ENCODE measurements at regions not wholly inside any gene's neighbourhood (a gene's known extent, or its start where the extent isn't known, plus 50 kb on each side); places are given as distances from the start of the nearest gene placed in this dataset.
A peak's percentile ranks its signal among the peaks of the same experiment; 100 is the strongest.

DNA sequence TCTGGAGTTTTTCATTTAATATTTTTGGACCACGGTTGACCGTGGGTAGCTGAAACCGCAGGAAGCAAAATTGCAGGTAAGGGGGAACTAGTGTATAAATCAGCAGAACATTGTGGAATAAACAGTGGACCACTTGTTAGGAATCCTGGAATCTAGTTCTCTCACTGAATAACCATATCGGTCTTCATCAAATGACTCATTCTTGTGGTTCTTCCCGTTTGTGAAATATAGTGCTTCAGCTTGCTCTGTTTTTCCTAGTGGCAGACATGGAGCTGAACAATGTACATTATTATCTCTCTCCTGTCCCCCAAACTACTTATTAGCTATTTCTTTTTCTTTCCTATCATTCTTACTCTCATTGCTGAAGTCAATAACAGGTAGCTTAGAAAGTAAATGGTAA, 61.9 kb downstream of the HSPA13 start:
- Histone ChIP-seq H3K9me3 (no peaks in the 10 kb centered on the region), H3K27me3 (ENCODE audit: low read depth) (no peaks in the 10 kb centered on the region; the same call in 1 of the 2 replicates), H3K36me3 (replicated peaks) (no peaks in the 10 kb centered on the region), H3K4me1 (no peaks in the 10 kb centered on the region), H3K4me3 (no peak overlapping the region)
- no peak for DNase-seq (ENCODE audit: low spot score in 2 of 2)
- in situ Hi-C loops (cut with MboI; ENCODE audit: low sequenced_read_pairs) = no loop called here

DNA sequence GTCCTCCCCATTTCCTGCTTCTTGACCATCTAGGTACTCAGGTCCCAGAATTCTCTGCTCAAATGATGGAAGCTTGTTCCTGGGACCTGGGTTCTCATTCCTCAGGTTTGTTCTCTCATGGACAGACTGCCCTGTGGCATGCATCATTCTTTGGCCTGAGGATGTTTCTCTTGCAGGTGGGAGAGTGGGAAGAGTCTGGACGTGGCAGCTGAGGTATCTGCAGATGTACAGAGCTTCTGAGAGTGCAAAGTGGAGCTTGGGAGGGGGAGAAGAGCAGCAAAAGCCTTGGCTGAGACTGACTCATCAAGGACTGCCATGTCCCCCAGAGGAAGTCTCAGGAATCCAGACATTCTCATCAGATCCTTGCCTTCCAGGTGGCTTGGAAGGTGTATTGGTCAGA, 63.1 kb downstream of the HSPA13 start:
- Histone ChIP-seq H3K9me3 (no peaks in the 10 kb centered on the region), H3K4me1 (no peaks in the 10 kb centered on the region), H3K4me3 (no peak overlapping the region), H3K27me3 (ENCODE audit: low read depth) (no peaks in the 10 kb centered on the region; the same call in 1 of the 2 replicates), H3K36me3 (replicated peaks) (no peaks in the 10 kb centered on the region)
- no peak for DNase-seq (ENCODE audit: low spot score in 2 of 2)
- in situ Hi-C loops (cut with MboI; ENCODE audit: low sequenced_read_pairs) = no loop called here

DNA sequence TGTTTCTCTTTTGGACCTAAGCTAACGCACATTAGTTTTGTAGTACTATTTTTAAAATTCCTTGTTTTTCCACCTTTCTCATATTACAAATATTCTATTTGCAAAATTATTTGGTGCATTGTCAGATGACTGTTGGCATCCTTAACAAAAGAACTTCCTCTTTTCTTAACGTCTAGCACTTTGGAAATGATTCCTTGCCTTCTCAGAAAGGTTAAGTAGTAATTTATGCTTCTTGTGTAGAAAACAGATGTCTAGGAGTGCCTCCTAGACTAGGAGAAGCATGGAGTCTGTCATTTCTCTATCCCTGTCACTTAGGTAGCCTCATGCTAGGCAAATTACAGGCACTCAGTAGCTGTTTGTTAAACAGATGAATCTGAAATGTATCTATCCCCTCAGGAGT, 64.4 kb downstream of the HSPA13 start:
- H3K36me3 ChIP-seq (replicated peaks) = no peaks in the 10 kb centered on the region
- H3K4me3 ChIP-seq = no peak overlapping the region
- in situ Hi-C loops (cut with MboI; ENCODE audit: low sequenced_read_pairs) = no loop called here
- no peaks in the 10 kb centered on the region; the same call in 1 of the 2 replicates for H3K27me3 ChIP-seq (ENCODE audit: low read depth)
- H3K4me1 ChIP-seq = no peaks in the 10 kb centered on the region
- no peak for DNase-seq (ENCODE audit: low spot score in 2 of 2)
- no peaks in the 10 kb centered on the region for H3K9me3 ChIP-seq

DNA sequence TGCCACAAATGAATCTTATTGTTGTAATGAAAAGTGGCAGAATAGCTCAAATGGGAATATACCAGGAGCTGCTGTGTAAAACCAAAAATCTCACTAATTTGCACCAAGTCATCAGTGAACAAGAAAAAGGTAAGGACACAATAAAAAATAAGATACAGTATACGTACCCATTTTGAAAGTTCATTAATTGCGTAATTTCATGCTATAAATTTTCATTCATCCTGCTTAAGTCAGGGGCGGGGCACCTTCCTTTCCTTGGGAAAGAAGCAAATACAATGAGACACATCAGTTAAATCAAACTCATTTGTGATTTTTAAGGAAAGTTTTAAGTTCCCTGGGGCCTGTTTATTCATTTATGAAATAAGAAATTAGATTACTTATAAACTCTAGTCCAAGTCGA, 65.4 kb downstream of the HSPA13 start:
- no peaks in the 10 kb centered on the region for H3K9me3 ChIP-seq
- H3K4me1 ChIP-seq = no peaks in the 10 kb centered on the region
- H3K36me3 ChIP-seq (replicated peaks) = no peaks in the 10 kb centered on the region
- no peak for DNase-seq (ENCODE audit: low spot score in 2 of 2)
- no peaks in the 10 kb centered on the region; the same call in 1 of the 2 replicates for H3K27me3 ChIP-seq (ENCODE audit: low read depth)
- H3K4me3 ChIP-seq = no peak overlapping the region
- in situ Hi-C loops (cut with MboI; ENCODE audit: low sequenced_read_pairs) = no loop called here

DNA sequence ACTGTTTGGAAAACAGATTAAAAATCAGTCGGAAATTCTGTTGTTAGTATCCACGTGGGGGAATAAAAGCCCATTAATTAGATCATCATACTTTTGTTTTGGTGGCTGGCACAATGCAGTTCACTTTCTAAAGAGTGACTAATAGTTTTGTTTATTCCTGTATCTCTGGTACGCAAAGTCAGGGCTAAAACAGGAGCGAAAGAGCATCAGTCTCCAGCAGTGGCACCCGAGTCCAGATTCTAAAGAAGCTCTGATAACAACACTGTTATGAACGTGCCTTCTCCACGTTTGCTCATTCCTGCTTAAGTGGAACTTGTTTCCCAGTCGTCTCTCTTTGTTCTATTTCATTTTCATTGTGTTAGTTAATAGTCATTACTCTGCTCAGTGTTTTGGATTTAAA, 69.6 kb downstream of the HSPA13 start:
- in situ Hi-C loops (cut with MboI; ENCODE audit: low sequenced_read_pairs) = no loop called here
- Histone ChIP-seq H3K9me3 (no peaks in the 10 kb centered on the region), H3K4me3 (no peak overlapping the region), H3K27me3 (ENCODE audit: low read depth) (peaks cover 8% of the 10 kb centered on the region; the same call in 1 of the 2 replicates), H3K36me3 (replicated peaks) (no peaks in the 10 kb centered on the region), H3K4me1 (no peaks in the 10 kb centered on the region)
- no peak for DNase-seq (ENCODE audit: low spot score in 2 of 2)

DNA sequence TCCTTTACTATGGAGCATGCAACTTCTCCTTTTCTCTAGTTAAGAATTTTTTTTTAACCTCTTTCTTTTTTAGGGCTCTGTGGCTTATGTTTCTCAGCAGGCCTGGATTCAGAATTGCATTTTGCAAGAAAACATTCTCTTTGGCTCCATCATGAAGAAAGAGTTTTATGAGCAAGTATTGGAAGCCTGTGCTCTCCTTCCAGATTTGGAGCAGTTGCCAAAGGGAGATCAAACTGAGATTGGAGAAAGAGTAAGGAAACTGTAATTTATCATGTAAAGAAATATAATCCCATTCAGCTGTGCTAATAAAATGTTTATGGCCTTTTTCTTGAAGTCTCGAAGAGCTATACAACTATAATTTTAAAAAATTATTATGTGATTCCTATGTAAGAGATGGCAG, 70.1 kb downstream of the HSPA13 start:
- Histone ChIP-seq H3K4me3 (no peak overlapping the region), H3K4me1 (no peaks in the 10 kb centered on the region), H3K9me3 (no peaks in the 10 kb centered on the region), H3K36me3 (replicated peaks) (no peaks in the 10 kb centered on the region), H3K27me3 (ENCODE audit: low read depth) (peaks cover 8% of the 10 kb centered on the region; the same call in 1 of the 2 replicates)
- in situ Hi-C loops (cut with MboI; ENCODE audit: low sequenced_read_pairs) = no loop called here
- no peak for DNase-seq (ENCODE audit: low spot score in 2 of 2)

DNA sequence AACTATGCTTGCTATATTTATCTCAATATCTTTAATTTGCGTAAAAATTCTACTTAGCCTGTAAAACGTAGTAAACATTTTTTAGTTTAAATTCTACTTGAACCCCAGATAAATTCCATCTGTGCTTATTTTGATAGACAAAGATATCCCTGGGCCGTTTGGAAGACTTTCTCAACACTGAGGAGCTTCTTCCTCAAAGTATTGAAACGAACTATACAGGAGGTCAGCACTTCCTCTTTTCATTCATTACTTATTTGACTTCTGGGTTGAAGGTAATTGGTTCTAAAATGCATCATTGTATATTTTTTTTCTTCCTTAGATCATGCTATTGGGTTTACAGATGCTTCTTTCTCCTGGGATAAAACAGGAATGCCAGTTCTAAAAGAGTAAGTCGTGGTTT, 74.7 kb downstream of the HSPA13 start:
- in situ Hi-C loops (cut with MboI; ENCODE audit: low sequenced_read_pairs) = no loop called here
- no peak overlapping the region for H3K4me3 ChIP-seq
- no peaks in the 10 kb centered on the region for H3K9me3 ChIP-seq
- no peak for DNase-seq (ENCODE audit: low spot score in 2 of 2)
- H3K4me1 ChIP-seq = no peaks in the 10 kb centered on the region
- H3K27me3 ChIP-seq (ENCODE audit: low read depth) = peaks cover 16% of the 10 kb centered on the region; the same call in 1 of the 2 replicates
- H3K36me3 ChIP-seq (replicated peaks) = no peaks in the 10 kb centered on the region

DNA sequence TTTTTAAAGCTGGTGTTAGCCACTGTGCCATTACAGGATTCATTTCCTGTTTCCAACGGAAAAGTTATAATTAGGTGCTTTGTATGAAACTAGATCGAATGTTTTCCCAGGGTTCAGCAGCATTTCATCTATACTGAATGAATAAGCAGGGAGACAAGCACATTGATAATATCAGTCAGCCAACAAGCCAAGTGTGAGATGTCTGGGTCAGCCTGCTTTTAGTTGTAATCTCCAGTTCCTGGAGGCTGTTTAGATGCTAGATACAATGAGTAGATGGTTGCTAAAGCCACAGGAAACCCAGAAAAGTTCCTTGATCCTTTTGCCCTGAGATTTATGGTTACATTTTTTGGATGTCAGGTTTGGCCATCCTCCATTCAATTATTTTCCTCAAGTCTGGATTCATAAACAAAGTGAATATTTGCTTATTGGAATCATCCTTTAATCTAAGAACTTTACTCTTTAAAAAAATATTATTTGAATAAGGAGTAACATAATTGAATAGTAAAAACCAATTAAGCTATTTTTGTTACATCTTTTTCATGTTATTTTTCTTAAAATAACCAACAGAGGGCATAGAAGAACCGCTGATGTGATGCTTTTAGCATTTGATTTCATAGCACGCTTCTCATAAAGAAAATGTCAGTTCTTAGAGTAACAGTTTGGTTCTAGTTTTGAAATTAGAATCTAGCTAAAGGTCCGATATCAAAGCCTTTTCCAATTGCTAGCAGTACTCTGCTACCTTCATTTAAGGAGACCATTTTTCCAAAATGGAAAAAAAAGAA, 76.6 kb downstream of the HSPA13 start:
- in situ Hi-C loops (cut with MboI; ENCODE audit: low sequenced_read_pairs) = no loop called here

DNA sequence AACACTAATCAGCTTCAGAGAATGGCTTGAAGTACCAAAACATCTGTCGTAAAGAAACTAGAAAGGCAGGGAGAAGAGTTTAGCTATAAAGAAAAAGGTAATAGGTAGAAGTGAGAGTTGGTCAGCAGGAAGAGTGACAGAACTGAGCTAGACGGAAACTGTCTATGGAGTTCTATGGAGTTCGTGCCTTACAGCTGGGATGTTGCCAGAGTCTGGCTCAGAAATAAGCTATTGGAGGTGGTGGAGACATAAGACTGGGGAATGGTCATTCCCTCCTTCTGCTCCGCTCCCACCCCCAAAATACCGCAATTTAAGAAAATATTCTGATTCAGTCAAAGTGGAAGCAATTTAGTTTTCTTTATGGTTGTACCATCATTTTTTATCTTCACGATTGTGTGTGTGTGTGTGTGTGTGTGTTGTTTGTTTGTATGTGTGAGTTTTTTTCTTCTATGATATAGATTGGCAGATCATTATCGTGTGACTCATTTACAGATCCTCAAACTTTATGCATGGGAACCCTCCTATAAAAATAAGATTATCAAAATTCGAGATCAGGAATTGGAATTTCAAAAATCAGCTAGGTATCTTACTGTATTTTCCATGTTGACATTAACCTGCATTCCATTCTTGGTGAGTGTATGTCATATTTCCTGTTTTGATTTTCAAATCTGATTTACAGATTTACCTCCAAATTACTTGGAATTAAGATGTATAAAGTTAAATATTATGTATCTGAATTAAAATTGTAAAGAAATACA, 79.0 kb downstream of the HSPA13 start:
- in situ Hi-C loops (cut with MboI; ENCODE audit: low sequenced_read_pairs) = no loop called here
- H3K4me3 ChIP-seq = no peak overlapping the region
- DNase-seq (ENCODE audit: low spot score in 2 of 2) = no peak
- H3K36me3 ChIP-seq (replicated peaks) = no peaks in the 10 kb centered on the region
- peaks cover 10% of the 10 kb centered on the region; the same call in 1 of the 2 replicates for H3K27me3 ChIP-seq (ENCODE audit: low read depth)
- H3K4me1 ChIP-seq = no peaks in the 10 kb centered on the region
- no peaks in the 10 kb centered on the region for H3K9me3 ChIP-seq

More for the DNA sequence above, 76.6 kb downstream of the HSPA13 start:
- Histone ChIP-seq H3K9me3 (no peaks in the 10 kb centered on the region), H3K4me3 (no peak overlapping the region), H3K36me3 (replicated peaks) (no peaks in the 10 kb centered on the region), H3K4me1 (no peaks in the 10 kb centered on the region), H3K27me3 (ENCODE audit: low read depth) (peaks cover 16% of the 10 kb centered on the region; the same call in 1 of the 2 replicates)
- DNase-seq (ENCODE audit: low spot score in 2 of 2) = peak in 1 of 2 experiments; percentile 37

DNA sequence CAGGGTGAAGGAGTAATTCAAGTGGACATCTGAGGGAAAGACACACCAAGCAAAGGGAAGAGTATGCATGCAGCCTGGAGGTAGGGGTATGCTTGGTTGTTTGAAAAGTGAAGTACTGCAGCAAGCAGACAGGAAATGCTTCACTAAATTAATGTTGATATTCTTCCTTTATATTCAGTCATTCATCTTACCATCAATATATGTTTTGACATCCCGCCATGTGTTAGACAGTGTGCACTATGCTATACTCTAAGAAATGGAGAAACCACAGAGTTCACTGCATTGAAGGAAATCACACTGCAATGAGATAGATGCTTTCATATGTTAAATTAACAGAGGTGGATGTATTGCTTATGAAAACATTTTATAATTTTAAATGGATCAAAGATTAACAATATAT, 82.9 kb downstream of the HSPA13 start:
- no peak for DNase-seq (ENCODE audit: low spot score in 2 of 2)
- Histone ChIP-seq H3K9me3 (no peaks in the 10 kb centered on the region), H3K36me3 (replicated peaks) (no peaks in the 10 kb centered on the region), H3K4me1 (no peaks in the 10 kb centered on the region), H3K4me3 (no peak overlapping the region), H3K27me3 (ENCODE audit: low read depth) (peaks cover 5% of the 10 kb centered on the region; the same call in 1 of the 2 replicates)
- in situ Hi-C loops (cut with MboI; ENCODE audit: low sequenced_read_pairs) = no loop called here

DNA sequence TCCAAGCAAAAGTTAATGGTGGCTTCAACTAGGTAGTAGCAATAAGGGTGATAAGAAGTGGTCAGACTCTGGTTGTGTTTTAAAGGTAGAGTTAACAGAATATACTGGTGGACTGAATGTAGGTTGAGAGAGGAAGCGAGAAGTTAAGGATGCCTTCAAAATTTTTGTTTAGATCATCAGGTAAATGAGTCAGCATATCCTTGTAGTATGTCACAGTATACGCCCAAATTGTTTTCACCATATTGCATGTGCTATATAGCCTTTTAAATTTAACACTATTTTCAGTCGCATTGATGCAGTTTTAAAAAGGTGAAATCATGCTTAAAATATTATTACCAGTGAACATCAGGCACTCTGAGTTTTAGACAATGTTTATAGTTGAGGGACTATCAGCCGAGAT, 74.6 kb downstream of the RBM11 start:
- DNase-seq (ENCODE audit: low spot score in 2 of 2) = no peak
- Histone ChIP-seq H3K27me3 (ENCODE audit: low read depth) (no peaks in the 10 kb centered on the region), H3K4me1 (no peaks in the 10 kb centered on the region), H3K4me3 (no peak overlapping the region), H3K36me3 (replicated peaks) (no peaks in the 10 kb centered on the region), H3K9me3 (no peaks in the 10 kb centered on the region)
- in situ Hi-C loops (cut with MboI; ENCODE audit: low sequenced_read_pairs) = no loop called here

DNA sequence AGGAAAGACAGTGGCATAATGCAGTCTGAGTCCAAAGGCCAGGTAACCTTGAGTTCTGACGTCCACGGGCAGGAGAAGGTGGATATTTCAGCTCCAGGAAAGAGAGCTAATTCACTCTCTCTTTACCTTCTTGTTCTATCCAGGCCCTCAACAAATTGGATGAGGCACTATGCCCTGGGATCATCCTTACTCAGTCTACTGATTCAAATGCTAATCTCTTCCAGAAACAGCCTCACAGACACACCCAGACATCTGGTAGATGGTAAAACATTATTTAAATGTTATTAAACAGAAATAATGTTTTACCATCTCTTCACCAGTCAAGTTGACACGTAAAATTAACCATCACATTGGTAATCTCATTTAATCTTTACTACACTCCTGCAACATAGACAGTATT, 73.0 kb downstream of the RBM11 start:
- Histone ChIP-seq H3K4me1 (no peaks in the 10 kb centered on the region), H3K36me3 (replicated peaks) (no peaks in the 10 kb centered on the region), H3K4me3 (no peak overlapping the region), H3K27me3 (ENCODE audit: low read depth) (no peaks in the 10 kb centered on the region), H3K9me3 (no peaks in the 10 kb centered on the region)
- in situ Hi-C loops (cut with MboI; ENCODE audit: low sequenced_read_pairs) = no loop called here
- no peak for DNase-seq (ENCODE audit: low spot score in 2 of 2)

DNA sequence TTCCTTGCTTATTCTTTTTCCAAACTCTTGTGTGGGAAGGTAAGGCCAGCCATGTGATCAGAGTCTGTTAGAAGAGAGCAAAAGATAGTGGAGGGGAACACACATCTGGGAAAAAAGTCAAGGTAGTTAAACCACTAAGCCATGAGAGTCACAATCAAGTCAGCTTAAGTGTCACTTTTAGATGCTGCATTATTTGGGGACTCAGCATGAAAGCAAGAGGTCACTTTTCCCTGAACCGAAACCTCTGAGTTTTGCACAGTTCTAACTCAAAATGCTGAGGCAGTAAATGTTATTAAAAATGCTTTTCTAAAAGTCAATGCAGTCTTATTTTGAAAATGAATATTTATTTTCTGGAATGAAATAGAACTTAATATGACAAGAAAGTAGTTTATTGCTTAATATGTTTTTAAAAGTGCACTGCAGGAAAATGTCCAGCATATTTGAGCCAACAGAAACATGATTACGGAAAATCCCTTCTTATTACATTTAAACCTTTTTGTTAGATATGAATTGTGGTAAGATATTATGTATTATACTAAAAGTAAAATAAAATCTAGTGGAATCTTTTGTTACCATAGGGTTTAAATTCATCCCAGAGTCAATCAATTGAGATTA, 69.3 kb downstream of the RBM11 start:
- H3K4me1 ChIP-seq = peaks cover 13% of the 10 kb centered on the region
- DNase-seq (ENCODE audit: low spot score in 2 of 2) = no peak
- H3K36me3 ChIP-seq (replicated peaks) = no peaks in the 10 kb centered on the region
- H3K27me3 ChIP-seq (ENCODE audit: low read depth) = no peaks in the 10 kb centered on the region
- in situ Hi-C loops (cut with MboI; ENCODE audit: low sequenced_read_pairs) = no loop called here
- no peaks in the 10 kb centered on the region for H3K9me3 ChIP-seq
- no peak overlapping the region for H3K4me3 ChIP-seq

DNA sequence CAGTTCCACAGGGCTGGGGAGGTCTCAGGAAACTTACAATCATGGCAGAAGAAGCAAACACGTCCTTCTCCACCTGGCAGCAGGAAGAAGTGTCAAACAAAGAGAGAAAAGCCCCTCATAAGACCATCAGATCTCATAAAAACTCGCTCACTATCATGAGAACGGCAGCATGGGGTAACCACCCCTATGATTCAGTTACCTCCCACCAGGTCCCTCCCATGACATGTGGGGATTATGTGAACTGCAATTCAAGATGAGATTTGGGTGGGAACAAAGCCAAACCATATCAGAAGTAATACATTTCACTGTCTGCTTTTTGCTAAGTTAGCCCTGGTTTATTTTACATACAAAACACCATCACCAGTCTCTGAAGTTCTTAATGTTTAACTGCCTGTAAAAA, 68.5 kb downstream of the RBM11 start:
- Histone ChIP-seq H3K4me1 (peaks cover 13% of the 10 kb centered on the region), H3K4me3 (no peak overlapping the region), H3K27me3 (ENCODE audit: low read depth) (no peaks in the 10 kb centered on the region), H3K36me3 (replicated peaks) (no peaks in the 10 kb centered on the region), H3K9me3 (no peaks in the 10 kb centered on the region)
- in situ Hi-C loops (cut with MboI; ENCODE audit: low sequenced_read_pairs) = no loop called here
- no peak for DNase-seq (ENCODE audit: low spot score in 2 of 2)

All from HAP-1 (cell line).